ENCODE measurements at regions not wholly inside any gene's neighbourhood (a gene's known extent, or its start where the extent isn't known, plus 50 kb on each side); places are given as distances from the start of the nearest gene placed in this dataset.

GRCh38 chr13:34046457-34046856, 228.5 kb downstream of the RFC3 start:
- DNase-seq: no peak

GRCh38 chr13:34048652-34049051, 230.7 kb downstream of the RFC3 start:
- DNase-seq: no peak

- no peak for DNase-seq
Observed at GRCh38 chr13:34056733-34057258, 238.8 kb downstream of the RFC3 start.

- DNase-seq: no peak
Observed at GRCh38 chr13:34064456-34065205, 246.7 kb downstream of the RFC3 start.

- no peak for DNase-seq
Observed at GRCh38 chr13:34065928-34066327, 248.0 kb downstream of the RFC3 start.

GRCh38 chr13:34066344-34066743, 248.4 kb downstream of the RFC3 start:
- DNase-seq: no peak

- no peak for DNase-seq
Observed at GRCh38 chr13:34070006-34070405, 252.1 kb downstream of the RFC3 start.

- DNase-seq: no peak
Observed at GRCh38 chr13:34070544-34071303, 252.8 kb downstream of the RFC3 start.

GRCh38 chr13:34076319-34076718, 258.4 kb downstream of the RFC3 start:
- DNase-seq: no peak

GRCh38 chr13:34076943-34077703, 259.2 kb downstream of the RFC3 start:
- DNase-seq: no peak

- DNase-seq: no peak
Observed at GRCh38 chr13:34078334-34078999, 260.5 kb downstream of the RFC3 start.

- no peak for DNase-seq
Observed at GRCh38 chr13:34085204-34085603, 267.3 kb downstream of the RFC3 start.

GRCh38 chr13:34086281-34086680, 268.3 kb downstream of the RFC3 start:
- DNase-seq: no peak

- DNase-seq: no peak
Observed at GRCh38 chr13:34087791-34088190, 269.8 kb downstream of the RFC3 start.

- no peak for DNase-seq
Observed at GRCh38 chr13:34103854-34104253, 285.9 kb downstream of the RFC3 start.

GRCh38 chr13:34104853-34105252, 286.9 kb downstream of the RFC3 start:
- DNase-seq: no peak

- no peak for DNase-seq
Observed at GRCh38 chr13:34107806-34108205, 289.9 kb downstream of the RFC3 start.

GRCh38 chr13:34108410-34108809, 290.5 kb downstream of the RFC3 start:
- no peak for DNase-seq

GRCh38 chr13:34114581-34114980, 296.6 kb downstream of the RFC3 start:
- DNase-seq: no peak

GRCh38 chr13:34116651-34117050, 298.7 kb downstream of the RFC3 start:
- no peak for DNase-seq

- DNase-seq: no peak
Observed at GRCh38 chr13:34124666-34125306, 306.8 kb downstream of the RFC3 start.

- no peak for DNase-seq
Observed at GRCh38 chr13:34127523-34127922, 309.6 kb downstream of the RFC3 start.
